Esophagus squamous epithelium (tissue), 5 donors: ENCODE measurements at regions not wholly inside any gene's neighbourhood (a gene's known extent, or its start where the extent isn't known, plus 50 kb on each side); places are given as distances from the start of the nearest gene placed in this dataset.

Experiments used
- DNase-seq: peaks from one replicate; lab custom pipeline; 2025; lab: John Stamatoyannopoulos, UW
- H3K27ac ChIP-seq, 4 donors: fragments of 200-600 bp; sonication (generic); one replicate each; pipeline ENCODE4 v1.5.1; 2016 to 2019; ENCODE audit warnings: mild to moderate bottlenecking in 1 of 4
- H3K27me3 ChIP-seq, 4 donors: fragments of 200-600 bp; sonication (generic); 1 replicate in 3 of 4; 2 replicates in 1 of 4; pipeline versions ENCODE4 v1.5.1 to v1.6.0; 2017 to 2021; ENCODE audit warnings: antibody characterized with exemption in 1 of 4
- H3K36me3 ChIP-seq, 3 donors: fragments of 200-600 bp; sonication (generic); one replicate each; pipeline ENCODE4 v1.5.1; 2016 to 2019
- H3K4me1 ChIP-seq, 3 donors: fragments of 200-600 bp; sonication (generic); one replicate each; pipeline ENCODE4 v1.5.1; 2017 to 2019
- H3K4me3 ChIP-seq, 4 donors: fragments of 200-600 bp; sonication (generic); 1 replicate in 3 of 4; 2 replicates in 1 of 4; pipeline ENCODE4 v1.5.1; 2016 to 2019; ENCODE audit warnings: mild to moderate bottlenecking in 2 of 4, moderate library complexity in 1 of 4
- H3K9me3 ChIP-seq, 3 donors: fragments of 200-600 bp; sonication (generic); one replicate each; pipeline ENCODE4 v1.5.1; 2016 to 2019
- CTCF ChIP-seq, 6 experiments: fragments of 450-650 bp in 4 of 6; fragments of 200-600 bp in 2 of 6; sonication (generic) in 2 of 6; IDR thresholded peaks; one replicate each; pipeline ENCODE4 v1.5.1; 2016 to 2019; ENCODE audit warnings: antibody characterized with exemption in 6 of 6, mild to moderate bottlenecking in 4 of 6, moderate library complexity in 4 of 6
- POLR2A ChIP-seq, 4 donors: fragments of 450-650 bp; IDR thresholded peaks; one replicate each; pipeline ENCODE4 v1.6.1; 2017; ENCODE audit warnings: antibody characterized with exemption in 4 of 4, mild to moderate bottlenecking in 4 of 4, moderate library complexity in 3 of 4
- WGBS, 2 donors: methylation state at CpG; one replicate each; pipeline ENCODE4 v1.1.5; 2018; 5-methylcytosine and 5-hydroxymethylcytosine counted together
- intact Hi-C: fragments of 100-400 bp; cut with DNase I; formaldehyde crosslinking; loops from one replicate; pipeline ENCODE4 v1.15.0; 2022
- donor health status: DM: yes; HTN: yes; CAD: no.

DNA sequence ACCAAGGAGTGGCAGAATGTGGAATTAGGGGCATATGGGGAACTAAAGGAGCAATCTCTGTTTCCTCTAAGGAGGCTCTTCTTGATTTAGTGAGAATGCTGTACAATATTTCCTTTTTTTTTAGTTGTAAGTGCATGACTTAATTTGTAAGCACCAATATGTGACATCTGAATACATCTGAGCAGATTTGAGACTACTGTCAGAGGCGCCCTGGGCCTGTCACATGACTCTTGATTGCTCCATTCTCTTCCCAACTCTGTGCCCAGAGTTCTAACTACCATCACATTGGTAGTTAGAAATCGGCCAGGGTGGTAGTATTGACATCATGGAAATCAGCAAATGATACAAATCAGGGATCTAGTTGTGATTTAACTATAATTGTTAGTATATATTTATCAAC, 110.1 kb upstream of the LMO4 start:
- Histone ChIP-seq H3K4me3 (no peak overlapping the region), H3K36me3 (no peaks in the 10 kb centered on the region), H3K27ac (no peak overlapping the region), H3K27me3 (no peaks in the 10 kb centered on the region), H3K4me1 (peaks cover 0 to 6% (median 0%) of the 10 kb centered on the region in 3 donors), H3K9me3 (peaks cover 0 to 14% (median 0%) of the 10 kb centered on the region in 3 donors)
- DNase-seq = no peak
- 68 to 86% methylated on average over 2 of the region's 2 CpGs for WGBS, 2 donors
- TF ChIP-seq CTCF (IDR thresholded peaks at IDR 0.05) (no peak), POLR2A (IDR thresholded peaks at IDR 0.05) (no peak)
- intact Hi-C loops = no loop called here

- intact Hi-C loops = no loop called here
- 73 to 85% methylated on average over 1 of the region's 1 CpG for WGBS, 2 donors
Observed at GRCh38 chr1:87219141-87219540, 109.5 kb upstream of the LMO4 start.

DNA sequence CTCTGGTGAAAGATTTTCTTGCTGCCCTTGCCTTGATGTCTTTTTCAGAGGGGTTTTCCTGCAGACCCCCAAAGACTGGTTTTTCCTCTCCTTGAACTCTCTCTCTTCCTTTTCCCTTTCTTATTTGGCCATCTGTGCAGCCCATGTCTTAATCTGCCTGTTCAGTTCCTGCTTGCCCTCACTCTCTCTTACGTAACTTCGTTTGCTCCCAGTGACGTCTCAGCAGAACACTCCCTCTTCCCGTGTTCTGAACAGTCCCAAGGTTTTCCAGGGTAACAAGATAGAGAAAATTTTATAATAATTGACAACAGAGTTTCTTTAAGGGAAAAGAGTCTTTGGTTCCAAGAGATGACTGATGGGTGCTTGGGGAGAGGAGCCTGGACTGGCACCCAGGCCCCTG, 109.1 kb upstream of the LMO4 start:
- Histone ChIP-seq H3K4me3 (no peak overlapping the region), H3K27ac (no peak overlapping the region), H3K9me3 (peaks cover 0 to 14% (median 0%) of the 10 kb centered on the region in 3 donors), H3K36me3 (no peaks in the 10 kb centered on the region), H3K4me1 (peaks cover 0 to 6% (median 0%) of the 10 kb centered on the region in 3 donors), H3K27me3 (no peaks in the 10 kb centered on the region)
- TF ChIP-seq CTCF (IDR thresholded peaks at IDR 0.05) = no peak
- TF ChIP-seq POLR2A (IDR thresholded peaks at IDR 0.05) = no peak
- intact Hi-C loops = no loop called here
- DNase-seq = no peak
- 46 to 75% methylated on average over 4 of the region's 4 CpGs for WGBS, 2 donors

More at GRCh38 chr1:87219141-87219540, 109.5 kb upstream of the LMO4 start:
- H3K9me3 ChIP-seq = peaks cover 0 to 14% (median 0%) of the 10 kb centered on the region in 3 donors
- no peaks in the 10 kb centered on the region for H3K36me3 ChIP-seq
- peaks cover 0 to 6% (median 0%) of the 10 kb centered on the region in 3 donors for H3K4me1 ChIP-seq
- TF ChIP-seq POLR2A (IDR thresholded peaks at IDR 0.05) (no peak), CTCF (IDR thresholded peaks at IDR 0.05) (no peak)
- no peaks in the 10 kb centered on the region for H3K27me3 ChIP-seq
- no peak for DNase-seq
- H3K4me3 ChIP-seq = no peak overlapping the region
- no peak overlapping the region for H3K27ac ChIP-seq

- TF ChIP-seq POLR2A (IDR thresholded peaks at IDR 0.05) = no peak
- no peak for TF ChIP-seq CTCF (IDR thresholded peaks at IDR 0.05)
- no peak for DNase-seq
- Histone ChIP-seq H3K27ac (no peak overlapping the region), H3K36me3 (no peaks in the 10 kb centered on the region), H3K9me3 (peaks cover 0 to 4% (median 0%) of the 10 kb centered on the region in 3 donors), H3K27me3 (no peaks in the 10 kb centered on the region), H3K4me3 (no peak overlapping the region), H3K4me1 (peaks cover 0 to 8% (median under 1%) of the 10 kb centered on the region in 3 donors)
- intact Hi-C loops = no loop called here
- WGBS, 2 donors = 95 to 100% methylated on average over 1 of the region's 1 CpG
Observed at GRCh38 chr1:87220993-87221392, 107.7 kb upstream of the LMO4 start.

- TF ChIP-seq POLR2A (IDR thresholded peaks at IDR 0.05) (no peak), CTCF (IDR thresholded peaks at IDR 0.05) (no peak)
- no peak overlapping the region for H3K4me3 ChIP-seq
- peaks cover 0 to 14% (median 9%) of the 10 kb centered on the region in 3 donors for H3K4me1 ChIP-seq
- no peak for DNase-seq
- H3K27me3 ChIP-seq = no peaks in the 10 kb centered on the region
- WGBS, 2 donors = 25 to 50% methylated on average over 2 of the region's 2 CpGs
- intact Hi-C loops = no loop called here
- no peaks in the 10 kb centered on the region for H3K36me3 ChIP-seq
- H3K9me3 ChIP-seq = no peaks in the 10 kb centered on the region
- H3K27ac ChIP-seq = no peak overlapping the region
Observed at GRCh38 chr1:87224201-87224600, 104.5 kb upstream of the LMO4 start.
